ENCODE measurements at regions not wholly inside any gene's neighbourhood (a gene's known extent, or its start where the extent isn't known, plus 50 kb on each side); places are given as distances from the start of the nearest gene placed in this dataset.
A peak's percentile ranks its signal among the peaks of the same experiment; 100 is the strongest.

- no peaks in the 10 kb centered on the region for H3K4me1 ChIP-seq (ENCODE audit: insufficient read depth, low read length)
- no peak overlapping the region for H2AK5ac ChIP-seq (ENCODE audit: insufficient read length, low read length)
- WGBS (ENCODE audit: extremely low coverage, insufficient read length, low lambda C conversion rate): no CpG with 5 or more reads among the region's 2 CpGs
- no peaks in the 10 kb centered on the region for H3K27me3 ChIP-seq (ENCODE audit: insufficient read depth, low read length)
- no peaks in the 10 kb centered on the region for H3K9me3 ChIP-seq (ENCODE audit: control insufficient read depth, low read depth, low read length)
- Mint-ChIP-seq H3K9me3 (no peaks in the 10 kb centered on the region), H3K4me1 (peaks cover 14 to 24% of the 10 kb centered on the region in 2 experiments), H3K36me3 (ENCODE audit: insufficient read depth in 1 of 3, low read depth in 3 of 3) (no peaks in the 10 kb centered on the region), H3K4me3 (no peak overlapping the region), H3K27ac (peak overlapping the region in 1 of 3 experiments; percentile 40; a peak in 3 of 7 replicates), H3K27me3 (ENCODE audit: low read depth) (no peaks in the 10 kb centered on the region)
- no peak overlapping the region for H2BK12ac ChIP-seq (ENCODE audit: insufficient read length, low read depth, low read length)
- H3K23ac ChIP-seq (ENCODE audit: insufficient read length, low read depth, low read length): no peak overlapping the region
- H3K14ac ChIP-seq (ENCODE audit: insufficient read depth, low read length): no peak overlapping the region
- no peak overlapping the region for H3K9ac ChIP-seq (ENCODE audit: extremely low read depth, insufficient read length, low read length)
- H2BK20ac ChIP-seq (ENCODE audit: low read depth, low read length, poor library complexity, severe bottlenecking): no peak overlapping the region
- no peak overlapping the region for H2BK15ac ChIP-seq (ENCODE audit: low read depth, low read length)
- H3K79me2 ChIP-seq (ENCODE audit: insufficient read depth, low read length): no peaks in the 10 kb centered on the region
- no peak overlapping the region for H3K56ac ChIP-seq (ENCODE audit: insufficient read length, low read depth, low read length)
- H4K91ac ChIP-seq (ENCODE audit: insufficient read length, low read depth, low read length): no peak overlapping the region
- no peak overlapping the region for H2AFZ ChIP-seq (ENCODE audit: low read length)
- H3T11ph ChIP-seq (ENCODE audit: low read length): no peak overlapping the region
- no peak overlapping the region for H3K4me2 ChIP-seq (ENCODE audit: insufficient read depth, insufficient read length, low read length)
- no peak overlapping the region for H3K27ac ChIP-seq (ENCODE audit: insufficient read length, low read depth, low read length)
- H2BK5ac ChIP-seq (ENCODE audit: insufficient read length, low read length): no peak overlapping the region
- H4K20me1 ChIP-seq (ENCODE audit: control insufficient read depth, insufficient read depth, insufficient read length): no peaks in the 10 kb centered on the region
- no peak overlapping the region for H4K5ac ChIP-seq (ENCODE audit: insufficient read length, low read depth, low read length)
- no peak overlapping the region for H3K18ac ChIP-seq (ENCODE audit: insufficient read length, low read depth, low read length)
- no peak overlapping the region for H3K4ac ChIP-seq (ENCODE audit: low read depth, low read length)
- H3K79me1 ChIP-seq (ENCODE audit: insufficient read depth, low read depth, low read length, poor library complexity, severe bottlenecking): no peaks in the 10 kb centered on the region
- no peak for TF ChIP-seq CTCF (conservative IDR thresholded peaks at IDR 0.05)
- no peak overlapping the region for H4K8ac ChIP-seq (replicated peaks; ENCODE audit: insufficient read length, low read depth, low read length)
- H3K23me2 ChIP-seq (ENCODE audit: insufficient read length, low read depth, low read length, poor library complexity, severe bottlenecking): no peaks in the 10 kb centered on the region
- no peak overlapping the region for H2BK120ac ChIP-seq (ENCODE audit: low read depth, low read length, poor library complexity, severe bottlenecking)
- DNase-seq: no peak
Observed at GRCh38 chr6:144714021-144714712, 429.0 kb downstream of the UTRN start.

Measured in H9 (cell line).